GM12874 (cell line): ENCODE measurements at regions not wholly inside any gene's neighbourhood (a gene's known extent, or its start where the extent isn't known, plus 50 kb on each side); places are given as distances from the start of the nearest gene placed in this dataset.

ENCODE experiments used
- TF ChIP-seq, protein P1 (sequence below): IDR thresholded peaks from 2 replicates; pipeline ENCODE4 v1.5.1; 2011; ENCODE audit warnings: low read depth, mild to moderate bottlenecking, control low read depth, low read length, moderate library complexity; ENCODE audit not compliant: insufficient read depth

DNA sequence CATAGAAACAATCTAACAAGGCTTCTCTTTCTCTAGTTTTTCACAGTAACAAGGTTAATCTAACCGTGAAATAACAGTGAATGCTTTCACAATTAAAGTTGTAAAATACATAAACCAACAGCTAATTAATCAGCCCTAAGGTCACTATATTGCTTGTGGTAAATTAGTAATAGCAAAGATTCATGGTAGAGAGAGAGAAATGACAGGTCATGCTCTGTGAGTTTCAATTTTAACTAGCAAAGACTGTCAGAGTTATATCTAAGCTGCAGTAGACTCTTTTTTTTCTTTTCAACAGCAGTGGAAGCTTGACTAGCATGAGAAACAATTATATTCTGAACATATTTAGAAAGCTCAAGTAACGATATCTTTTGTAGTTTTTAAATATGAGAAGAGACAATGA, 1068.0 kb downstream of the MAT2B start:
- TF ChIP-seq, protein P1, sequence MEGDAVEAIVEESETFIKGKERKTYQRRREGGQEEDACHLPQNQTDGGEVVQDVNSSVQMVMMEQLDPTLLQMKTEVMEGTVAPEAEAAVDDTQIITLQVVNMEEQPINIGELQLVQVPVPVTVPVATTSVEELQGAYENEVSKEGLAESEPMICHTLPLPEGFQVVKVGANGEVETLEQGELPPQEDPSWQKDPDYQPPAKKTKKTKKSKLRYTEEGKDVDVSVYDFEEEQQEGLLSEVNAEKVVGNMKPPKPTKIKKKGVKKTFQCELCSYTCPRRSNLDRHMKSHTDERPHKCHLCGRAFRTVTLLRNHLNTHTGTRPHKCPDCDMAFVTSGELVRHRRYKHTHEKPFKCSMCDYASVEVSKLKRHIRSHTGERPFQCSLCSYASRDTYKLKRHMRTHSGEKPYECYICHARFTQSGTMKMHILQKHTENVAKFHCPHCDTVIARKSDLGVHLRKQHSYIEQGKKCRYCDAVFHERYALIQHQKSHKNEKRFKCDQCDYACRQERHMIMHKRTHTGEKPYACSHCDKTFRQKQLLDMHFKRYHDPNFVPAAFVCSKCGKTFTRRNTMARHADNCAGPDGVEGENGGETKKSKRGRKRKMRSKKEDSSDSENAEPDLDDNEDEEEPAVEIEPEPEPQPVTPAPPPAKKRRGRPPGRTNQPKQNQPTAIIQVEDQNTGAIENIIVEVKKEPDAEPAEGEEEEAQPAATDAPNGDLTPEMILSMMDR, result no peak

DNA sequence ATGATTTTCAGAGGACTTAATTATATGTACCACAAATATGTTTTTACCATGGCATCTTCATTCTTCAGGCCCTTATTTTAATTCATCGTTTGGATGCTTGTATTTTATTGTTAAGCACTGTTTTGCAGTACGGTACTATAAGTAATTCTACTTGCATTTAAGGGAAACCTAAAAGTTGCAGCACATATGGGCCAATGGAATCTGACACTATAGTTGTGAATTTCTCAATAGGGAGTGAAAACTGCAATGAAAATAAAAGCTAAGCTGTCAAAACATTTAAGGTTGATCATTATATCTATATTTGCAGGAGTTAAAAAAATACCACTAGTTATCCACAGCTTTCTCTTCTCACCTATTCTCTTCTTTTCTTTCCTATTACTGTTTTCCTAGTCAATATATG, 1071.8 kb downstream of the MAT2B start:
- TF ChIP-seq, protein P1, result no peak

DNA sequence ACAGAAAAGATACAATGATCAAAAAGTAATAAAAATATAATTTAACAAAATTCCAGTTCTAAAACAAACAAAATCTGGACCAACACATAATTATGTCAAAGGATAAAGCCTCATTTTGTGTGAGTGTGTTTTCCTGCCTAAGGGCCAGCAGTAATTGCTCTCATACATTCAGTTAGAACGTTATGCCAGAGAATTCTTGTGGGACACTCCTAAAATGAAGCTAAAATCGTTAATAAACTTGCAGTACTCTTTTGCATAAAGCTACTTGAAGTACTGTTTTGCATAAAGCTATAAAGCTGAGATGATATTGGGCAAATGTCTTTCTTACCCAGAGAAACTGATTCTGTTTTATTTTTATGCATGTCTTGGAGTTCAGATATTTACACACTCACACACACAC, 1072.3 kb downstream of the MAT2B start:
- TF ChIP-seq, protein P1, result no peak

DNA sequence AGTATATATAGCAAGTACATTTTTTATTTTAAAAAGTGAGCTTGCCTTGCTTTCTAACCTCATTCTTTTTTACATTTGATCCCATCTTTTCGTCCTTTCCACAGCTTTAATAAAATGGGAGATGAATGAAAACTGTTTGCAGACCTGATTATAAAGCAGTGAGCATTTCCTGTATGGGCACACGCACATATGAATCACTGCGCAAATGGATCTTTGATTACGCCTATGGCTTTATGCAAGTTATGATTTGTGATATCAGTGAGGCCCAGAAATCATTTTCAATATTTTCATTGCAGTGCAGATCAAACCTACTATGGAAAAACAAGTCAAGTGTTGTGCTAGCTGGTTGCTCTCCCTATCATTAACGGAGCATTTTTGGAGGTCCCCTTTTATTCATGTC, 1073.0 kb downstream of the MAT2B start:
- TF ChIP-seq, protein P1, result no peak

DNA sequence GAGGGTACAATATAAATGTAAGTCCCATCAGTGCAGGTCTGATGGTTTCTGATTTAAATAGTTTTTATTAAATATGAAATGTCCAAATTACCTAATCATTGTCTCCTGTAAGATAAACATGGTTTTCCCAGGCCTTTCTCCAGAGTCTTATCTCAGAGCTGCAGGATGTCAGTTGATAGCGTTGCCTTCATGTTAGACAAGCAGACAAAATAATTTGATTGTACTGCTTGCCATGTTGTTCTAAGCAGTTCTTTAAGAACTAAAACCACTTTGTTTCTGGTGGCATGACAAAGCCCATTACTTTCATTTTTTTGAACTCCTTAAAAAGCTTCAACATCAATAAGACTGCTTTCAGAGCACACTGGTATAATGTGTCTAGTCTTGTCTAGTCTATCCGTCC, 1073.5 kb downstream of the MAT2B start:
- TF ChIP-seq, protein P1, result no peak

DNA sequence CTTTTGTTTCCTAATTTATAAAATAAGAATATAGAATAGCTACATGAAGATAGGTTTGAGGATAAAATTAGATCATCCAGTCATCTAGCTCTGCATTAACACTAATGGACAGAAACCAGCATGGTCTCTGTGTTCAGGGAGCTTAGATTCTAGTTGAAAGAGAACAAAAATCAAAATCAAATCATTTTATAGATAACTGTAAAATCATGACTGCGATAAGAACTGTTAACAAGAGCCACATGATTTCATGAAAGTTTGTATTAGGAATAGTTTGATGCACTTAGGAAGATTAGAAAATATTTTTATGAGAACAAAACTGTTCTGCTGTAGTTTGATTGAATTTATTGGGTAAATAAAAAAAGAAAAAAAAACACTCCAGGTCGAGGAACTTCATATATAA, 1074.7 kb downstream of the MAT2B start:
- TF ChIP-seq, protein P1, result no peak

DNA sequence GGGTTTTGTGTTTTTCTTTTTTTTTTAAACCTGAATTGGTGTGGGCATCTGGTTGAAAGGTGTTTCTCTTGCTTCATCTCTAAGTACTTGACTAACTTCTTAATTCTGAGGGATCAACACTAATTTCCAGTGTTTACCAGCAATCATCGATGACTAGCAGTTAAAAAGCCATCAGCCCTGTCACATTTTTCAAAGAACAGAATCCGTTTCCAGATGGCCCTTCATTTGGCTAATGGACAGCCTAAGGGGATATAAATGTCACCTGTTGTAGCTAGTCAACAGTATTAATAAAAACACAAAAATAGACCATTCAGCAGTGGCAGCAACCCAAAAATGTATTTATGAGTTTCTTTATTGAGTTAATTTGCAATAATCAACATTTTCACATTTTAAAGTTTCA, 1076.5 kb downstream of the MAT2B start:
- TF ChIP-seq, protein P1, result no peak

DNA sequence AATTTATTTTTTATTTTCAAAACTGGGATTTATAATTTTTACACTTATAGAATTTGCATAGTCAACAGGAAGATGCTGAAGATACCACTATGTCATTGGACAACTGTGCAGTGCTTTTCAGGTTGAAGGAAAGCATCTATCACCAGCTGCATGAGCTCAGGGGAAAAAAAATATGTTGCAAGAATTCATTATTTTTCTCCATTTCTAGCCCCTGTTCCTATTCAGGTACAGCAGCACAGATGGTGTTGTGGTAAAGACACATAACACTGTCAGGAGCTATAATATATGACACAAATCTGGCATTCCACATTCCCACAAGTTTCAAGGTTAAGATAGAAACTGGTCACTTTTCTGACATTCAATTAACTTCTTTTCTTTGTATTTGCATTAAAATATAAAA, 1088.6 kb downstream of the MAT2B start:
- TF ChIP-seq, protein P1, result no peak
